HL-60 (cell line): ENCODE measurements at regions not wholly inside any gene's neighbourhood (a gene's known extent, or its start where the extent isn't known, plus 50 kb on each side); places are given as distances from the start of the nearest gene placed in this dataset.

Experiments
- CTCF ChIP-seq: IDR thresholded peaks from one replicate; pipeline ENCODE4 v1.5.1; 2011; ENCODE audit warnings: low read length, control low read depth, inconsistent platforms; ENCODE audit not compliant: insufficient read depth
- REST ChIP-seq: IDR thresholded peaks from 2 replicates; pipeline ENCODE4 v1.6.1; 2012; ENCODE audit warnings: low read depth; ENCODE audit not compliant: insufficient replicate concordance

- no peak for TF ChIP-seq CTCF
- TF ChIP-seq REST, result no peak
These were observed 1024.1 kb downstream of the TMTC2 start for GRCh38 chr12:83710851-83711250.
